IMR-90 (cell line): ENCODE measurements at regions not wholly inside any gene's neighbourhood (a gene's known extent, or its start where the extent isn't known, plus 50 kb on each side); places are given as distances from the start of the nearest gene placed in this dataset.
"Not testable (repeated sequence)": the region's sequence is repeated elsewhere in the genome, so short reads cannot be mapped to it uniquely, and the experiment has no call there.

Experiments used
- ATAC-seq: fragments of 200-7000 bp; cut with Tn5 transposase; 2 replicates; pipeline ENCODE4 v1.9.1; 2020; ENCODE audit warnings: low read depth, mild to moderate bottlenecking, moderate library complexity
- BruUV-seq: library from RNA; stranded (reverse); fragments of 400-500 nt; replicated peaks from 2 replicates; lab custom pipeline; 2021; lab: Mats Ljungman, UMichigan
- CTCF ChIA-PET: fragments of 300-600 bp; formaldehyde crosslinking; extraction: SDS; loops from one replicate; lab custom pipeline; 2021; ENCODE audit warnings: antibody characterized with exemption; lab: Yijun Ruan, JAX
- POLR2A ChIA-PET: fragments of 300-600 bp; sonication (Branson Sonifier 250); formaldehyde crosslinking; loops from one replicate; lab custom pipeline; 2022; ENCODE audit warnings: antibody characterized with exemption; ENCODE audit not compliant: unreplicated experiment; lab: Charles Lee
- DNase-seq: peaks from one replicate; pipeline ENCODE4 v3.0.0; 2013
- H2AFZ ChIP-seq: replicated peaks from 2 replicates; pipeline ENCODE3; 2013; ENCODE audit warnings: low read length, mild to moderate bottlenecking; ENCODE audit not compliant: poor library complexity
- H2AK5ac ChIP-seq: 2 replicates; pipeline ENCODE4 v1.6.1; 2013; ENCODE audit warnings: low read depth, low read length, inconsistent platforms
- H2AK9ac ChIP-seq: replicated peaks from 2 replicates; pipeline ENCODE3; 2013; ENCODE audit warnings: mild to moderate bottlenecking, low read depth, low read length, moderate library complexity; ENCODE audit not compliant: poor library complexity
- H2BK120ac ChIP-seq: 2 replicates; pipeline ENCODE4 v1.6.1; 2013; ENCODE audit warnings: low read depth, low read length, inconsistent platforms
- H2BK15ac ChIP-seq: 3 replicates; pipeline ENCODE4 v1.6.1; 2013; ENCODE audit warnings: low read depth, low read length, inconsistent platforms
- H2BK20ac ChIP-seq: 2 replicates; pipeline ENCODE4 v1.6.1; 2013; ENCODE audit warnings: low read depth, mild to moderate bottlenecking, inconsistent platforms, low read length, moderate library complexity
- H2BK5ac ChIP-seq: 2 replicates; pipeline ENCODE4 v1.6.1; 2013; ENCODE audit warnings: mild to moderate bottlenecking, low read depth, low read length, inconsistent platforms; ENCODE audit not compliant: poor library complexity, severe bottlenecking
- H3K14ac ChIP-seq: replicated peaks from 2 replicates; pipeline ENCODE4 v1.6.1; 2013; ENCODE audit warnings: low read depth, low read length, inconsistent platforms
- H3K18ac ChIP-seq: 2 replicates; pipeline ENCODE4 v1.6.1; 2013; ENCODE audit warnings: low read depth, low read length, control low read depth
- H3K23ac ChIP-seq: 2 replicates; pipeline ENCODE4 v1.6.1; 2013; ENCODE audit warnings: low read depth, low read length, inconsistent platforms
- H3K27ac ChIP-seq: 2 replicates; pipeline ENCODE4 v1.5.1; 2013; ENCODE audit warnings: mild to moderate bottlenecking, control low read depth, low read length; ENCODE audit not compliant: insufficient read depth
- H3K27me3 ChIP-seq: 2 replicates; pipeline ENCODE4 v1.6.1; 2013; ENCODE audit warnings: low read length; ENCODE audit not compliant: control insufficient read depth, insufficient read depth
- H3K36me3 ChIP-seq: 2 replicates; pipeline ENCODE4 v1.6.1; 2013; ENCODE audit warnings: low read length, mixed read lengths; ENCODE audit not compliant: control insufficient read depth, insufficient read depth
- H3K4ac ChIP-seq: 2 replicates; pipeline ENCODE4 v1.6.1; 2013; ENCODE audit warnings: low read depth, low read length, inconsistent platforms
- H3K4me1 ChIP-seq: 2 replicates; pipeline ENCODE4 v1.6.1; 2013; ENCODE audit warnings: low read length, mixed read lengths; ENCODE audit not compliant: control insufficient read depth, insufficient read depth
- H3K4me2 ChIP-seq: 2 replicates; pipeline ENCODE4 v1.6.1; 2013; ENCODE audit warnings: low read depth, mild to moderate bottlenecking, control low read depth, low read length, moderate library complexity
- H3K4me3 ChIP-seq: 2 replicates; pipeline ENCODE4 v1.5.1; 2013; ENCODE audit warnings: low read depth, mild to moderate bottlenecking, control low read depth, low read length, moderate library complexity; ENCODE audit not compliant: insufficient read depth
- H3K56ac ChIP-seq: 2 replicates; pipeline ENCODE4 v1.6.1; 2013; ENCODE audit warnings: low read length, inconsistent platforms; ENCODE audit not compliant: insufficient read depth; ENCODE audit errors: extremely low read depth
- H3K79me1 ChIP-seq, 2 experiments: 2 replicates each; pipeline ENCODE4 v1.6.1; 2013; ENCODE audit warnings: low read length in 2 of 2, inconsistent platforms in 1 of 2, low read depth in 1 of 2
- H3K9ac ChIP-seq: 2 replicates; pipeline ENCODE4 v1.6.1; 2013; ENCODE audit warnings: low read depth, low read length, control low read depth
- H3K9me1 ChIP-seq: 2 replicates; pipeline ENCODE4 v1.6.1; 2013; ENCODE audit warnings: low read length, inconsistent platforms; ENCODE audit not compliant: insufficient read depth
- H3K9me3 ChIP-seq: 2 replicates; pipeline ENCODE4 v1.6.1; 2013; ENCODE audit warnings: low read length; ENCODE audit not compliant: control insufficient read depth, insufficient read depth
- H4K20me1 ChIP-seq: 2 replicates; pipeline ENCODE4 v1.6.1; 2013; ENCODE audit warnings: low read length, inconsistent platforms; ENCODE audit not compliant: insufficient read depth
- H4K5ac ChIP-seq: 2 replicates; pipeline ENCODE4 v1.6.1; 2013; ENCODE audit warnings: mild to moderate bottlenecking, low read depth, low read length, control low read depth
- H4K8ac ChIP-seq, 2 experiments: 2 replicates each; pipeline ENCODE4 v1.6.1; 2013; ENCODE audit warnings: low read depth in 2 of 2, low read length in 2 of 2, control low read depth in 1 of 2, inconsistent platforms in 1 of 2
- H4K91ac ChIP-seq: 2 replicates; pipeline ENCODE4 v1.6.1; 2013; ENCODE audit warnings: low read depth, low read length, inconsistent platforms; ENCODE audit not compliant: insufficient read depth
- WGBS, 2 experiments: methylation state at CpG; one replicate each; pipeline versions ENCODE4 v1.1.5 to v1.1.7; 2013; ENCODE audit warnings: missing lambda C conversion rate in 2 of 2; ENCODE audit not compliant: insufficient read length in 1 of 2; ENCODE audit errors: extremely low coverage in 2 of 2; 5-methylcytosine and 5-hydroxymethylcytosine counted together
- dilution Hi-C: fragments of 300-500 bp; cut with HindIII; formaldehyde crosslinking; loops from one replicate; pipeline ENCODE4 v1.14.3; 2018; ENCODE audit warnings: low sequenced_read_pairs; ENCODE audit not compliant: unreplicated experiment
- in situ Hi-C: fragments of 300-500 bp; cut with MboI; formaldehyde crosslinking; loops from 3 replicates; pipeline ENCODE4 v1.14.3; 2019; ENCODE audit warnings: low sequenced_read_pairs, inconsistent platforms, mixed read lengths
- intact Hi-C: fragments of 100-400 bp; cut with micrococcal nuclease; formaldehyde crosslinking; loops from 2 replicates; pipeline ENCODE4 v1.10.0; 2022

- H2AFZ ChIP-seq, H3K14ac ChIP-seq, POLR2A ChIA-PET, H4K91ac ChIP-seq, H2BK20ac ChIP-seq, H3K18ac ChIP-seq, H3K9ac ChIP-seq, H3K9me1 ChIP-seq, H2BK5ac ChIP-seq, CTCF ChIA-PET, H3K4me1 ChIP-seq, intact Hi-C loops, H3K4me2 ChIP-seq, dilution Hi-C loops, H3K23ac ChIP-seq, H3K36me3 ChIP-seq, H3K79me1 ChIP-seq, H4K5ac ChIP-seq, H3K56ac ChIP-seq, H2BK120ac ChIP-seq, BruUV-seq, H2AK5ac ChIP-seq, H3K4me3 ChIP-seq, DNase-seq, in situ Hi-C loops, ATAC-seq, H2AK9ac ChIP-seq, H3K27ac ChIP-seq, H3K4ac ChIP-seq, H4K8ac ChIP-seq, H2BK15ac ChIP-seq, H4K20me1 ChIP-seq, H3K27me3 ChIP-seq: not testable (repeated sequence)
- H3K9me3 ChIP-seq: peaks cover 20% of the 10 kb centered on the region
- no CpG with 5 or more reads among the region's 17 CpGs for WGBS, 2 experiments
Measured at GRCh38 chr14:105768039-105768438, 241.7 kb downstream of the TMEM121 start.

DNA sequence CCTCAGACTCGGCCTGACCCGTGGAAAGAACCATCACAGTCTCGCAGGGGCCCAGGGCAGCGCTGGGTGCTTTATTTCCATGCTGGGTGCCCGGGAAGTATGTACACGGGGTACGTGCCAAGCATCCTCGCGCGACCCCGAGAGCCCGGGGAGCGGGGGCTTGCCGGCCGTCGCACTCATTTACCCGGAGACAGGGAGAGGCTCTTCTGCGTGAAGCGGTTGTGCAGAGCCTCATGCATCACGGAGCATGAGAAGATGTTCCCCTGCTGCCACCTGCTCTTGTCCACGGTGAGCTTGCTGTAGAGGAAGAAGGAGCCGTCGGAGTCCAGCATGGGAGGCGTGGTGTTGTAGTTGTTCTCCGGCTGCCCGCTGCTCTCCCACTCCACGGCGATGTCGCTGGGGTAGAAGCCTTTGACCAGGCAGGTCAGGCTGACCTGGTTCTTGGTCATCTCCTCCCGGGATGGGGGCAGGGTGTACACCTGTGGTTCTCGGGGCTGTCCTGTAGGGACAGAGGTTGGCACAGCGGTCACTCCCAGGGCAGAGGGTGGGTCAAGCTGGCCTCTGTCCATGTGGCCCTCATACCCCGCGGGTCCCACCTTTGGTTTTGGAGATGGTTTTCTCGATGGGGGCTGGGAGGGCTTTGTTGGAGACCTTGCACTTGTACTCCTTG, 242.8 kb downstream of the TMEM121 start:
- in situ Hi-C loops, H3K4me3 ChIP-seq, H4K5ac ChIP-seq, dilution Hi-C loops, H3K79me1 ChIP-seq, H3K9me1 ChIP-seq, H3K4me2 ChIP-seq, H3K23ac ChIP-seq, H3K14ac ChIP-seq, DNase-seq, ATAC-seq, H4K91ac ChIP-seq, H3K4ac ChIP-seq, H2AK9ac ChIP-seq, H2BK120ac ChIP-seq, H2BK5ac ChIP-seq, H3K27me3 ChIP-seq, H3K4me1 ChIP-seq, H2AFZ ChIP-seq, H2BK15ac ChIP-seq, CTCF ChIA-PET, POLR2A ChIA-PET, BruUV-seq, H3K27ac ChIP-seq, H3K9ac ChIP-seq, H4K20me1 ChIP-seq, H3K36me3 ChIP-seq, H2AK5ac ChIP-seq, intact Hi-C loops, H3K18ac ChIP-seq, H2BK20ac ChIP-seq, H4K8ac ChIP-seq, H3K56ac ChIP-seq: not testable (repeated sequence)
- 100% methylated on average over 2 of the region's 35 CpGs; no CpG with 5 or more reads in 1 of the 2 experiments for WGBS, 2 experiments
- peaks cover 28% of the 10 kb centered on the region for H3K9me3 ChIP-seq
